CD4-positive, alpha-beta T cell treated with Interleukin-1 beta for 1 hour (primary cell): ENCODE measurements at regions not wholly inside any gene's neighbourhood (a gene's known extent, or its start where the extent isn't known, plus 50 kb on each side); places are given as distances from the start of the nearest gene placed in this dataset.
"Not testable (repeated sequence)": the region's sequence is repeated elsewhere in the genome, so short reads cannot be mapped to it uniquely, and the experiment has no call there.

Experiments
- DNase-seq, 2 donors: peaks; one replicate each; pipeline ENCODE4 v3.0.0-alpha.2; 2020 to 2022

DNA sequence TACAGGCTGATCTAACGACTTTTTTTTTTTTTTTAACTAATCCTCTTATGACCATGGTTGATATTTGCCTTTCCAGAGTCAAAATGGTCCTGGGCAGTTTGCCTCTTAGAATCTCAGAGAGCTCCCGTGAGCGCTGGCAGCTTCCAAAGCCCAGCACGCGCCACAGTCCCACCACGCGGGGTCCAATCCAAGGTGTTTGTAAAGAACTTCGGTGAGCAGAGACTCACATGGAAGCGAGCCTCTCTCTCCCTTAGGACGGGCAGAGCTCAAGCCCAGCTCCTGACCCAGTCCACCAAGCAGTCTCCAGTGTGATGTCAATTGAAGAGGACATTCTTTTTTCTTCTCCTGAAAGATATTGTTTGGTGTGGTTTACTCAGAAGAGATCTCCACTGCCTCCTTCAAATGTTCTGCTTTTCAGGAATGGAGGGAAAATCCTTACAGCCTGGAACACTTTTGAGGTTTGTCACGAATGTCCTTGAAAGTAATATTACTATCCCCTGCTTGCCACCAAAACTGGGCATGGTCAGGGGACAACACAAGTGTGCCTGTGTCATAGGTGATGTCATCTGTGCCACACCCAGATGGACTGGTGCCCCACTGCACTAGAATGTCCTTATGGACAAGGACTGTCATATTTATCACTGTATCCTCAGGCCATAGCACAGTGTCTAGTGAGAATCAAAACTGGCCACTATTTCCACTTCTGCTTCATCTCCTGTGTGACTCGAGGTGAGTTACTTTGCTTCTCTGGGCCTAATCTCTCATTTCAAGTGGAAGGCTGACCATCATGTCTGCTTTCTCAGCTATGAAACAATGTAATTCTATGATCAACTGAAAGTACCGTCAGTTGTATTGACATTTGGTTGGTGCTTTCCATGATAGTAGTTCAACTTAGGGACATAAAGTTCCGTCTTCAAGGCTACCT lies 97.4 kb upstream of the EDEM3 start:
- no peak for DNase-seq

DNA sequence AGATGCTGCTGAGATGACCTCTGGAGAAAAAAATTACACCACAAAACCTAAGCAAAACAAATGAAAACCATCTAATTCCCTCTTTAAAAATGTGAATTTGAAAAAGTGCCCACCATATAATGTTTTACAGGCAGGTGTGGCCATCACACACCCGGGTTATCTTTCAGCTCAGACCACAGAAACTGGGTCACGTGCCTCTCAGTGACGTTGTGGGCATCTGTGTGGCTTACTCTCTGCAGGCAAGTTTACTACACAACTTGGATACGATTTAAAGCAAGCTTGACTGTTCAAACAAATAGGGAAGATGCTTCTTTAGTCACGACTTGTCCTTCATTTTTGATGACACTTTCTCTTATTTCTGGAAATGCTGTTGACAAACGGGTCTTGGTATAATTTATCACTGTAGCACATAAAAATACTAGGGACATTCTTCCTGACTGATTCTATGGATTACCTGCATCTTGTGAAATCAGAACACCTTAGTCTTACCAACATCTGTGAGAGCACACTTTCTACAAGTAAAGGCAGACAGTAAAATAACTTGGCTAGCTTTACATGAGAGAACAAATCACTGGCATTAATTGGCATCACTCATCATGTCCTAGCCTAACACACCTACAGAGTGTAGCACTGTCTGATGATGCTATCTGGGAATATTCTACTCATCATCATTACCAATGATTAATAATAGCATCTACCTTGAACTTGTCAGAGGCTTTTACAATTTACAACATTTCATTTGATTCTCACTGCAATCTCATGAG lies 89.3 kb upstream of the EDEM3 start:
- DNase-seq, result peak; percentile 66 to 74

DNA sequence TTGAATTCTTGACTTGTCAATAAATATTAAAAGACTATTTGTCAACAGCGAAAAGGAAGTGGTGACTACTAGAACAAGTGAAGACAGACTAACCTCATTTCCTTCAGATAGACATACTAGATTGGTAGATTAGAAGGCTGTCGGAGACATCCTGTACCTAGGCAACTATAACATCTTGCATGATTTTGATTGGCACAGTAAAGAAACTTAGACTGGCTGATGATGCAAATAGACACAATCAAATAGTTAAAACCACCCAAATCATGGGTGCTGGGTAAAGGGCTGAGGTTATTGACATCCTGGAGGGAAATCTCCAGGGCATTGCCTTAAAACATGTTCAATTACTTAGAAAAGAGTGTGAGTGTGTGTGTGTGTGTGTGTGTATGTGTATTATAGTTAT lies 85.9 kb upstream of the EDEM3 start:
- DNase-seq, result peak; percentile 42 to 79

DNA sequence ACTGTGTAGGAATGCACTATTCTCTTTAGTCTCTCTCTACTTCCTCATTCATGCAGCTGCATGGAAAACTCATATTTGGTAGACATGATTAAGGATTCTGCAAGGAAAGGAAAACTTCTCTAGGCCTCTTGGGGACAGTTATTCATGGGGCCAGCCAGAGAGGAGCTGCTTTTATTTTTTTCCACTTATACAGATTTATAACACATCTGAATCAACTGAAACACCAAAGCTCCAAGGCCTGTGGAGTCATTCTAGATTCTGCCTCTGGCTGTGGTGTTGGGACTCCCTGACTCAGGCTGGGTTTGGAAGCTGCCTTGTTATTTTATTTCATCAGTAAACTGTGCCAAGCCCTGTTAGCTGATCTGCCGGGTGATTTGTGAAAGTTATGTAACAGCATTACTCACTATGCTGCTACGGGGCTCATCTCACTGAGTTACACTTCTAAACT lies 83.9 kb upstream of the EDEM3 start:
- DNase-seq, result no peak

DNA sequence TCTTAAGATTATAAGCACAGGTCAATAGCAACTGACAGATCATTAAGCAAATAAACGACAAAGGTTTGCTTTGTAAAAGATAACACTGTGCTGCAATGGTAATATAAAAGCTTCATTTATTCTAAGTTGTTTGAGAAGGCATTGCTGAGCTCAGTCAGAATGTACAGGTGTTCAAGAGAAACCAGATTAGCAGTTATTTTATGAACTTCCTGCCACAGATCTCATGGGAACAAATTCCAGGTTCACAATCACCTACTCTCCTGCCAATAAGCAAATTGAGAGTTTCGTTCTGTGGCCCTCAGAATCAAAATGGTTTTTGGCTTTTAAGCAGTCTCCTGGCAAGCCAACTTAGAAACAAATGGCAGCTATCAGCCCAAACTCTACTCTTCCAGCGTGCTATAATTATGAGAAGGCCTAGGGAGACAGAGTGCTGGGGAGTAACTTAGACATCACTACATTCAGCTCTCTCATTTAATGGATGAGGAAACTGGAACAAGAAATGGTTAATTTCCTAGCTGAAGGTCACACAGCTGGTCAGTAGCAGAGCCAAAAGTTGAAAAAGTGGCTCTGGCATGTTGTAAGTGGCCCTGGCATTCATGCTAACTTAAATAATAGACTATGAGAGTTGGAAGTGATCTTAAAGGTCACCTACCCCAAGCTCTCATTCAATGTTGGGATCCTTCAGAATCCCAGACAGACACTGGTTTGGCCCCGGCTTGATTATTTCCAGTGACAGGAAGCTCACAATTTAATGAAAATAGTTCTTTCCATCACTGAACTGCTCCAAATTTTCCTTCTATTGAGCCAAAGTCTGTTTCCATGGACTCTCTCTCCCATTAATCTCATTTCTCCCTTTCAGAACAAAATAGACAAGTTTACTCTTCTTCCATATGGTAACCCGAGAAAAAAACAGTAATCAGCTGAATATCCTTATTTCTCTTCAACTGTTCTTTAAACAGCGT lies 82.6 kb upstream of the EDEM3 start:
- DNase-seq, result no peak

DNA sequence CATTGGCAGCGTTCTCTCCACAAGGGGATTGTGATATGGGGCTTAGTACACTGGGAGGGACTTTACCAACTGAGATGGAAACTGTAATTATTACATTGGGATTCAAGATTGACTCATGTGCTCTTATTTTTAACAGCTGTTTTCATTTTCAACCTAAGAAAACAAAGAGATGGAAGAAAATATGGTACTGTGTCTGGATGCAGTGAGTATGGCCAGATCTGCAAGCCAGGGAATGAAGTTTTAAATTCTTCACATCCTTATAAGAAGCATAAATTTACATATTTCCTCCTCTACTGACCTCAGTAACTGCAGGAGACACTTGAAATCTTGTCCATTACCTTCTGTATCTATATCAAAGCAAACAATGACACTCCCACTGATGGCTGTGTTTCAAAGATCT lies 81.5 kb upstream of the EDEM3 start:
- DNase-seq, result no peak

DNA sequence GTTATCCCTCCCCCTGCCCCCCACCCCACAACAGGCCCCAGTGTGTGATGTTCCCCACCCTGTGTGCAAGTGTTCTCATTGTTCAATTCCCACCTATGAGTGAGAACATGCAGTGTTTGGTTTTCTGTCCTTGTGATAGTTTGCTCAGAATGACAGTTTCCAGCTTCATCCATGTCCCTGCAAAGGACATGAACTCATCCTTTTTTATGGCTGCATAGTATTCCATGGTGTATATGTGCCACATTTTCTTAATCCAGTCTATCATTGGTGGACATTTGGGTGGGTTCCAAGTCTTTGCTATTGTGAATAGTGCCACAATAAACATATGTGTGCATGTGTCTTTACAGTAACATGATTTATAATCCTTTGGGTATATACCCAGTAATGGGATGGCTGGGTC lies 79.3 kb upstream of the EDEM3 start:
- DNase-seq, result not testable (repeated sequence)

DNA sequence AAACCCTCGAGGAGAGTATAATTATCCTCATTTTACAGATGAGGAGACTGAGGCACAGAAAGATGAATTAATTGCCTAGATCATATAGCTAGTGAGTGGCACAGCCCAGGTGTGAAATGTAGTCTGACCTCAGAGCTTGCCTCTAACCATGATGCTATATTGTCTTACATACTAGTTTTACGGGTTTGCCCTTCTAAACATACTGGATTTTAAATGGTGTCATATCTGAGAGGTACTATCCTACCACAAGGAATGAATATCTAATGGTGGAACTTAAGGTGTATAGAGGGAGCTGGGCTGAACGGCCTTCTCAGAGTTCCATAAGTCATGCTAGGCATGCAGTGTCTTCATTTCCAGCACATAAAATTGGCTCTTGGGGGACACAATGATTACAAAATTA lies 77.9 kb upstream of the EDEM3 start:
- DNase-seq, result no peak

DNA sequence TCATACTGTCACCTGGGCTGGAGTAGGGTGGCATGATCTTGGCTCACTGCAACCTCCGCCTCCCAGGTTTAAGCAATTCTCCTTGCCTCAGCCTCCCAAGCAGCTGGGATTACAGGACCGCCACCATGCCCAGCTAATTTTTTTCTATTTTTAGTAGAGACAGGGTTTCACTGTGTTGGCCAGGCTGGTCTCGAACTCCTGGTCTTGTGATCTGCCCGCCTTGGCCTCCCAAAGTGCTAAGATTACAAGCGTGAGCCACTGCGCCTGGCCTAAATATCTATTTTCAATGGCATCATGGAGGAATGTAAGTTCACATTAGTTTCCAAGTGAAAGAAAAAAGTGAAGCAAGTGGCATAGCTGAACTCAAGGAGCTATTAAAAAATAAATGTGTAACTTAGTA lies 74.8 kb upstream of the EDEM3 start:
- DNase-seq, result not testable (repeated sequence)

DNA sequence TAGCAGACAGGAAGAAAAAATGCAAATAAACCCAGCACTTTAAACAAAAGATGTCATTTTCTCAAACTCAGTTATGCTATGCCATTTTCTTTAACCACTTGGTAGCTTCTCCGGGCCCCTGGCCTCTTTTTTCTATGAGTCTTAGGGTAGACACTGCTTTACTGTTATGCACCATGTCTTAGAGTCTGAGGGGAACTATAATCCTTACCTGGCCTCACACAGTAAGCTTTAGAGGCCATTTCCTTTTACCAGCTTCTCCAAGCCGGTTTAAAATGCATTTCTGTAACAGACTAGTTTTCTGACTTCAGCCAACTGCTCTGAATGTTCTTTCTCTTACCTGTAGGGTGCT lies 73.7 kb upstream of the EDEM3 start:
- no peak for DNase-seq

DNA sequence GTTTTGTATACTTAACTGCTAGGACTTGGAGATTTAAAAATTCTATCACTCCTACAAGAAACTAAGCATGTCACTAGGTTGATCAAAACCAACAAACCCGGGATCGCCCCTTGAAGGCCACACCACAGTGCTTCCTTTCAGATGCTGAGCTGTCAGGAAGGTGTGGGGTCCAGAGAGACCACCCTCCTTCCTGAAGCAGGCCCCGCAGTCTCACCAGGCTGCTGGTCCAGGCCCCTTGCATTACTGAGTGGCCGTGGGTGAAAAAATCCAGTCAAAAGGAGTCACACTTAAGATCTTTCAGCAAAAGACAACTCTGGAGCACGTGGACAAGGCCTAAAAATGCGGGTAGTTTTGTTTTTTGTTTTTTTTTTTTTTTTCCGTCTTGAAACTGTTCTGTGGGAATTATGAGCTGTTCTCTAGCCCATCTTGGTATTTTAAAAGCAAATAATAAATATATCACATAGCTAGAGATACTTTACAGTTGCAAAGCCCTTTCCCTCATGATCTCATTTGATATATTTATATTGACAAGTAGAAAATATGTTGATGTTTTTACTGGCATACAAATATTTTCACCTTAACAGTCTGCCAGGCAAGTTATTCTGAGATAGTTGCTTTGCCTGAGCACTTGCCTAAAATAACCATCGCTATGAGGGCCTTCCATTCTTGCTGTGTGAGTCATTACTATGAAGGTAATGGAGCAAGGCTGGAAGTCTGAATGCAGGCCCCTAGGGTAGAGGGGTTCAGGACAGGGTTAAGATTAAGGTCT lies 73.1 kb upstream of the EDEM3 start:
- no peak for DNase-seq

DNA sequence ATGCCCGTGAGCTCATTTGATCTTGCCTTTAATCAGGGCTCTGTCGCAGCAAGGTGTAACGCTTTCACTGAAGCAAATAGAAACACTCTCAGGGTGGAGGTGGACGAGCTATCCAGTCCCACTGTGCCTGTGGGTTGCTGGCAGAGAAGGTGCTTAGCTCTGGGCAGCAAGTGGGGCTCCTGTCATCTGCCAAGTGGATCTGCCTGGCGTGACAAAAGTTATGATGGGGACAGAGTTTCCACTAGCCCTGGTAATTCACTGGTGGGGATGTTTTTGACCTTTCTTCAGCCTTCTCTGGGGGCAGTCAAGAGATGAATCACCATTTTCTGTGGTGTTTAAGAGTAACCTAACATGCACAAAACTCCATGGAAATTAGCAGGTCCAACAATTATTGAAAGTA lies 71.3 kb upstream of the EDEM3 start:
- DNase-seq, result no peak

DNA sequence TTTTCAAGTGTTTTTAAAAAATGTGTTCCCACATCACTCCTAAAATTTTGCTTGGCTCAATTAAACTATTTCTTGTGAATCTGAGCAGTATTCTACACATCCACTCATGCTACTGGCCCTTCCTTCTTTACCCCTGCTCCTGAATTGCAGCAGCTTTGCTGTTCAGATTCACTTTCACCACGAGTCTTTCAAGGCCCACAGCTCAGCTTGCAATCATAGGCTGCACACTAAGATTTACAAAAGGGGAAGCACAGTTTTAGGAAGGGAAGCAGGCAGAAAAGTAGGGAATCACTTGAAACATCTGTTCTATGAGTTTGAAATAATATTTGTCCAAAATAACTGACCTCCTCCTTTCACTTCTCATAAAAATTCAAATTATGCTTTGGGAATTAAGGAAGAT lies 70.9 kb upstream of the EDEM3 start:
- no peak for DNase-seq

DNA sequence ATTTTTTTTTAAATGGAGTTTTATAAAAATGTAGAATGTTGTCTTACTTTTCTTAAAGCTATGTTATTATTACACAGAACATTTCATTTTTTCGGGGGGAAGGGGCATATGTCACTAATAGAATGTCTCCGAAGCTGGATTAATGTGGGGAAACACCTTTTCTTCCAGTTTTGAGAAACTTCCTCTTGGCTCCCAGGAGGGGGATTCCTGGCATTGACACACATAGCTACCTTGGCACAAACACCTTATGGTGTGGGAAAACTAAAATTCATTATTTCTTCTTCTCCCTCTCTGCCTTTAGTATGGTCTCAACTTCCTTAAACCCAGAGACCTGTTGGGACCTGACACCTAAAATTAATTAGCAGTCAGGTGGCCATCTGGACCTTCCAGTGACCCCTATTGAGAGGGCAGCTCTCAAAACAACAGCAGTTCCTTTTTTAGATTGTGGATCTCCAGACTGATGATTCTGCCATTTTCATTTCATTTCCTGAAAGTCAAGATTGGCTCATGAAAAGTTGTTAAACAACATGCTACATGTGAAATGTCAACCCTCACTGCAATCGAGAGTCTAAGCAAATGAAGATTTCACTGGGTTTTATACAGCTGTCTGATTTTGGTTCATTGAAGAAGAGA lies 70.1 kb upstream of the EDEM3 start:
- no peak for DNase-seq

DNA sequence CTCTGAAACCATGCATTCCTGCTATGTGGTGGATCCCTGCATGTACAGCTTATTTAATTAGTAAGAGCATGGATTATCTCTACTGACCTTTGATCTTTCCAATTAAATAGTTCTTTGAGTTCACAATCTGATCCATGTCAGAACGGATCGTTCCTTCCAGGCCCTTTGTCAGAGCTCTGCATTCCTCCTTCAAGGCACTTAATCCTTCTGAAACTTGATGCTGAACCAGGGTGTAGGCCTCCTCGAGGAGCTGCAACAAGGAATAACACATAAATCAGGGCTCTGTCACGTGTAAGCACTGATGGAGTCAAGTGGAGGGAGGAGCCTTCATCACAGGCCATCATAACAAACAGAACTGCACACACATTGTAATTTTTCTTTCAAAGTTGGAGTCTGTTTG lies 68.4 kb upstream of the EDEM3 start:
- no peak for DNase-seq

DNA sequence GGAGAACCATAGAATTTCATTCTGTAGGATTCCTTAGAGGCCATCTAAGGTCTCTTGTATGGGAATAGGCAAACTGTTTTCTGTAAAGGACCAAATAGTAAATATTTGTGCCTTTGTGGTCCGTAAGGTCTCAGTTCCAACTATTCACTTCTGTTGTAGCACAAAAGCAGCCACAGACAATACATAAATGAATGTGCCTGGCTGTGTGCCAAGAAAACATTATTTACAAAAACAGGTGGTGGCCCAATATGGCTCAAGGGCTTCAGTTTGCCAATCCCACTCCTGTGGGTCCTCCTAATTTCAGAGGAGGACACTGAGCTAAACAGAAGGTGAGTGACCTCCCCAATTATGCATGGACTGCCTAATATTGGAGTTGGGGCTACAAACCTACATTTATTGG lies 67.6 kb upstream of the EDEM3 start:
- DNase-seq, result no peak

DNA sequence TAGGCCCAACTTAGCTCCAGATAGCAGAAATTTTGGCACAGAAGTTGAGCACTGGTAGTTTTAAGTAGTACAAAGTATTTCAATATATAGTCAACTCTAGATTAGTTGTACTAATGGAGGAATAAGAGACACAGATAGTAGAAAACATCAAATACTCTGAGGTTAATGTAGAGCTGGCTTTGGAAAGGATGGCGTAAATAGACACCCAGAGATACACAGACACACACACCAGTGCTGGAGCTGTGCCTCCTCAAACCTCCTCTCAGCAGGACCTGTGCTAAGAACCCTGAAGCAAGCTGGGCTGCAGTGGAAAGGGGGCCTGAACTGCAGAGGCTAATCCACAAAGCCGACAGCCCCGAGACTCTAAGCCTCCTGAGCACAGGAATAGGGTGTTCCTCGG lies 67.0 kb upstream of the EDEM3 start:
- DNase-seq, result no peak

DNA sequence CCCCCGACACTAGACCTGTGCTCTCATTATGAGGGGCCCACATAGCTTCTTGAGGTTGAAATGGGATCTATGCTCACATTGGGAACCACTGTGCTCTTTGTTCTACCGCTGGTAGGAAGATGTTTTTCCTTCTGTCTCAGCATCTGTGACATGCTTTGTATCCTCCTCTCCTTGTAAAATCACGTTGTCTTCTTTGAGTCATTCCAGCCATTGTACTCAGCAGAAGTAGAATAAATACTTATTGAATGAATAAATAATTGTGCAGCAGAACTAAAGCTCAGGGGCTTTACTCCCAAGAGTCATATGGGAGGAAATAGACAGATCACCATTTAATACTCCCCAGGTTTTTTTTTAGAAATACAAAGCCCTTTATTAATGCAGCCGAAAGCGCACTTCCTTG lies 66.3 kb upstream of the EDEM3 start:
- no peak for DNase-seq

DNA sequence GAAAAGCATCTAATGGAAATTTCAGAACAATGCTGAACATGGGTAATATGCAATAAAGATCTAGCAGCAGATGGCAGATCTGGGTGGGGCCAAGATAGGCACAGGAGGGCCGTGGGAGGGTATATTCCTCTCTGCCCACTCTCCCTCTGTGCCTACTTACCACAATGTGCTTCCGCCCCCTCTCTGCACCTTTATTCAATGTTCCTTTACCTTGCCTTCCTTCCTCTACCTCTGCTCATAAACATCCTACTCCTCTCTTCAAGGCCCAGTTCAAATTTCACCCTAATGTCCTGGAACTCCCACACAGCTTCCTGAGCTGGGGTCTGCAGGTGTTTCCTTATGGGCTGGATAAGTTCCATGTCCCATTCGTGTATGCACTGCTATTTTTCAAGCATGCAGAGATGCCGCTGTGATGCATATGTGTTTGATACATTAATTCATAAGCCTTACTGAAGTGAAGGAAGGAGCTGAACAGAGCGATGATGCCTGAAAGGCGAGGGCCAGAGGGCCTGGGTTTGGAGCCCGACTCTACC lies 65.6 kb upstream of the EDEM3 start:
- no peak for DNase-seq

DNA sequence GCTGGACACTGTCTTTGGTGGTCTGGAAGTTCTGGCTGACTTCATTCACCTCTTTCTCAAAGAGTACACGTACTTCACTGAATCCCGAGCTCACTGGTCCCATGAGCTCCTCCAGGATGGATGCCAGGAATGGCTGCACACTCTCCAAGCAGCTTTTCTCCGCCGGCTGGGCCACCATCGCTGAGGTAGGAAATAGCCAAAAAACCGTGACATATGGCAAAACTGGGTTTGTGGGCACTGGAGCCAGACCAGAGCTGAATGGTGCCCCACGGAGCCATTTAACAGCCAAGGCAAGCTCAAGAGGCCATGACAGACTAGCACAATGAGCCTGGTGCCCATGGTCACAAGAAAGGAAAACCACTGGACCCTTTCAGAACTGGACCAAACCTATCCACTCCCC lies 64.0 kb upstream of the EDEM3 start:
- DNase-seq, result no peak

DNA sequence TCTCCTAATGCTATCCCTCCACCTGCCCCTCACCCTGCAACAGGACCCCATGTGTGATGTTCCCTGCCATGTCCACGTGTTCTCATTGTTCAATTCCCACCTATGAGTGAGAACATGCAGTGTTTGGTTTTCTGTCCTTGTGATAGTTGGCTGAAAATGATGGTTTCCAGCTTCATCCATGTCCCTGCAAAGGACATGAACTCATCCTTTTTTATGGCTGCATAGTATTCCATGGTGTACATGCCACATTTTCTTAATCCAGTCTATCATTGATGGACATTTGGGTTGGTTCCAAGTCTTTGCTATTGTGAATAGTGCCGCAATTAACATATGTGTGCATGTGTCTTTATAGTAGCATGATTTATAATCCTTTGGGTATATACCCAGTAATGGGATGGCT lies 62.3 kb upstream of the EDEM3 start:
- DNase-seq, result not testable (repeated sequence)
